ENCODE measurements at regions not wholly inside any gene's neighbourhood (a gene's known extent, or its start where the extent isn't known, plus 50 kb on each side); places are given as distances from the start of the nearest gene placed in this dataset.

GRCh38 chr17:72208832-72209231 lies 88.0 kb downstream of the SOX9 start:
- DNase-seq (ENCODE audit: low spot score) = no peak

GRCh38 chr17:72212041-72212440 lies 91.2 kb downstream of the SOX9 start:
- no peak for DNase-seq (ENCODE audit: low spot score)

- DNase-seq (ENCODE audit: low spot score) = no peak
These were observed 94.7 kb downstream of the SOX9 start for GRCh38 chr17:72215490-72215889.

- DNase-seq (ENCODE audit: low spot score) = no peak
These were observed 95.1 kb downstream of the SOX9 start for GRCh38 chr17:72215928-72216327.

- DNase-seq (ENCODE audit: low spot score) = no peak
These were observed 98.5 kb downstream of the SOX9 start for GRCh38 chr17:72219137-72219823.

DNA sequence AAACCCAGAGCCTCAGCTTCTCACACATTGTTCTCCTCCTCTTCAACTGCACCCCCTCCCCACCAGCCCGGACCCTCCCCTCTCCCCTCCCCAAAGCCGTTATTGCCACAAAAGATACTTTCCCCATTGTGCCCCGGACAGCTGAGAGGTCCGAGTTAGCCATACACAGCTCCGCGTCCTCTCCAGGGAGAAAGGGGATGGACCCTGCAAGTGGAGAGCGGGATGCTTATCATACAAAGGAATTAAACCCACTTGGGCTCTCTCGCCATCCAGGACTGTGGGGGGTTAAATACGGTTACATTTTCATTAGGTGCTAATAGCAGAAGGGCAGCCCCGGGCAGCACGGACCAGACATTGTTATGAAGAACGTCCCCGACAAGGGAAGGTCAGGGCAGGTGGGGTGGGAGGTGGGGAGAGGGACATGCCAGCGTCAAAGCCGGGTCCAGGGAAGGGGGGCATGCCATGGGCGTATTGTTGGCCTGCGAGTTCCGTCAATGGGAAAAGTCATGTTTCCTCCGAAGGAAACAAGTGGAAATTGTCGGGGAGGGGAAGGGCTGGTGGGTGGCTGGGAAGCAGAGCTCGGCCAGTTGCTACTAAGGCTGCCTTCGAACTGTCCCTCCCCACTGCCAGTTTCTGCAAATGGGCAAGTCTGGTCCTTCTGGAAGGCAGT lies 99.1 kb downstream of the SOX9 start:
- no peak for DNase-seq (ENCODE audit: low spot score)

DNA sequence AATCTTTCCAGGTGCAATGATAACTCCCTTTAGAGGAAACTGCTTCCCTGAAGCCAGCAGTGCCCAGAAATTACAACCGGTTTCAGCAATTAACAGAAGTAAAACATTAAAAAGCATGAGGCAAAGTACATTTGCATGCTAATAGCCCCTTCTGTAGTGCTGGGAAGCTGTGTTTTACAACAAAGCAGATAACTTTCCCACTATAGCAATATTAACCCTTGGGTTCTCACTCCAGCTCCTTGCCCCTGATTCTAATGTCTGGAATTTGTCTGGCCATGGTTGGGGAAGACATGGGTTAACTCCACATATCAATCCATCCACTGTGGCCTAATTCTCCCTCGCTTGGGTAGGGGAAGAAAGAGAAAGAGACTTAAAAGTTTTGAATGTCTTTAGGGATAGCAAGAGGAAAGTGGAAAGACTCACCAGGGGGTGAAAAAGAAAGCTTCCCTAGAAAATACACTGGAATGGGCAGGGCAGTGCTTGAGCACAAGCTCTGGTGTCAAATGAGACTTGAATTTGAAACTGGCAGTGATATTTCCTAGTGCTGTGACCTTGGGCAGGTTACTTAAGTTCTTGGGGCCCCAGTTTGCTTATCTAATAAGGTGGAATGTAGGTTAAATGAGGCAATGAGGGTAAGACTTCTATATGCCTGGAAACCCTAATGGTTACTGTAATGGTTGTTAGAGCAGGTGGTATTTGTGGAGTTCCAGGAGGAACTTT lies 102.0 kb downstream of the SOX9 start:
- no peak for DNase-seq (ENCODE audit: low spot score)

DNA sequence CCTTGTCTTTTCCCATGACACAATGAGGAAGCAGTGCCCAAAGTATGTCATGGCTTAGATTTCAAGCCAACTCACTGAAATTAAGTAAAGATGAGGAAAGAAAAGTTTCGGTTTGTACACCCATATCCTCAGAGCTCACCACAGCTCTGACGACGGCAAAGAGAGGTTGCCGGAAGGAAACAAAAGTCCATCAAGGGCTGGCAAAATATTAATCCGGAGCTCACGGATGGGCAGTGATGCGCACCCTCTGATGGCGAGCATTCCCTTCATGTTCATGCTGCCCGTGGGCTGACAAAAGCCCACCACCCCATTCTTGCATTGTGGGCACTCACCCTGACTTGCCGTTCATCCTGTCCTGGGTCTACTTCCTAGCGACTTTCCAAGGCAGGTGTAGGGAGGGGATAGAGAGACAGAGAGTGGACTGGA lies 103.1 kb downstream of the SOX9 start:
- DNase-seq (ENCODE audit: low spot score) = no peak

GRCh38 chr17:72226322-72226721 lies 105.5 kb downstream of the SOX9 start:
- DNase-seq (ENCODE audit: low spot score) = no peak

DNA sequence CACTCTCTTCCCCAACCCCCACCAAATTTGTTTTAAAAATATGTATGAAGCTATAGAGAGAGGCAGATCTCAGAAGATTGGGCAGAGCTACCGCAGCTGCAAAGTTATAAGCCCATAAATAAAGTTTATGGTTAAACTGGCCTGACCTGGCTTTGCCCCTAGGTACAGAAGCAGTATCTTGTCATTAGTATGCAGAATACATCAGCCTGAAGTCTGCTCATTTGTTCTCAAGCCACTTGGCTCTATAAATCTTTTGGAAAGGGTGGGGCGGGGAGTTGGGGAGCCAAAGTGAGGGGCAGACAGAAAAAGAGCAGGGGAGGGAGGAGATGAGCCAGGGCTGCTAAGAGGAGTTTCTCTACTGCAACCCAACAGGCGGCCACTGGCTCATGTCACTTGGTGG lies 113.2 kb downstream of the SOX9 start:
- DNase-seq (ENCODE audit: low spot score) = no peak

- DNase-seq (ENCODE audit: low spot score) = no peak
These were observed 114.2 kb downstream of the SOX9 start for GRCh38 chr17:72234985-72235384.

- DNase-seq (ENCODE audit: low spot score) = no peak
These were observed 116.3 kb downstream of the SOX9 start for GRCh38 chr17:72236980-72237633.

- DNase-seq (ENCODE audit: low spot score) = no peak
These were observed 117.4 kb downstream of the SOX9 start for GRCh38 chr17:72238157-72238673.

DNA sequence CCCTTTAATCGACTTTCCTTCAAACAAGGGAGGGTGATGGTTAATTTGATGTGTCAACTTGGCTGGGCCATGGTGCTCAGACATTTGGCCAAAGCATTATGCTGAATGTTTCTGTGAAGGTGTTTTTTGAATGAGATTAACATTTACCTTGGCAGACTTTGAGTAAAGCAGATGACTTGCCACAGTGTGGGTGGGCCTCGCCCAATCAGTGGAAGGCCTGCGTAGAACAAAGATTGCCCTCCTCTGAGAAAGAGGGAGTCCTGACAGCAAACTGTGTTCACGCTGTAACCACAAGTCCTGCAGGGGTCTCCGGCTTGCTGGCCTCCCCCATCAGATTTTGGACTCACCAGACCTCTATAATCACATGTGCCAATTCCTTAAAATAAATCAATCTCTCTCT lies 118.7 kb downstream of the SOX9 start:
- no peak for DNase-seq (ENCODE audit: low spot score)

- DNase-seq (ENCODE audit: low spot score) = no peak
These were observed 119.5 kb downstream of the SOX9 start for GRCh38 chr17:72240333-72240732.

- no peak for DNase-seq (ENCODE audit: low spot score)
These were observed 123.7 kb downstream of the SOX9 start for GRCh38 chr17:72244494-72244893.

DNA sequence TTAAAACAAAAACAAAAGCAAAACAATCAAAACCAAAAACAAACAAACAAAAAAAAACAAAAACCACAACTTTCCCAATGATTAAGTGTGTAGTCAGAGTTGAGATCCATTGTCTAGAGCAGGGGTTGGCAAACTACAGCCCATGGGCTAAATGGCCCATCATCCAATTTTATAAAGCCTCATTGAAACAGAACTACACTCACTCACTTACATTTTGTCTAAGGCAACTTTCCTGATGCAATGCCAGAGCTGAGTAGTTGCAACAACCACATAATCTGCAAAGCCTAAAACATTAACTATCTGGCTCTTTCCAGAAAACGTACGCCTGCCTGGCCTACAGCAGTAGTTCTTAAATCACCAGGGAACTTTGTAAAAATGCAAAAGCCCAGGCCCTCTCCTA lies 124.1 kb downstream of the SOX9 start:
- no peak for DNase-seq (ENCODE audit: low spot score)

GRCh38 chr17:72249441-72249840 lies 128.6 kb downstream of the SOX9 start:
- no peak for DNase-seq (ENCODE audit: low spot score)

DNA sequence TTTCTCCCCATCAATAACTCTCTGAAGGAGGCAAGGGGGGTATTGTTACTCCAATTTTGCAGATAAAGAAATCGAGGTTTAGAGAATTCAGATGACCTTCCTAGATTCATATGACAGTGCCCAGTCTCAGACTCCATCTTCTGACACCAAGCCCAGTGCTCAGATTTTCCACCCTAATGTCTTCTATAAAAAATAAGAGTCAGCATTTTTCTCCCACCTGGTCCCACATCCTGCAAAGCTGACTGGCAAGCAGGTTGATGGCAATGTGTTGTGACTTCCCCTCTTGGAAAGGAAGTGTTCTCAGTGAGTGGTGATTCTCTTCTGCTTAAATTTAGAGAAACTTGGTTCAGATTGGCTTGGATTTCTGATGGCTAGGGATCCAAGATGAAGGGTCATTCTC lies 129.4 kb downstream of the SOX9 start:
- DNase-seq (ENCODE audit: low spot score) = no peak

DNA sequence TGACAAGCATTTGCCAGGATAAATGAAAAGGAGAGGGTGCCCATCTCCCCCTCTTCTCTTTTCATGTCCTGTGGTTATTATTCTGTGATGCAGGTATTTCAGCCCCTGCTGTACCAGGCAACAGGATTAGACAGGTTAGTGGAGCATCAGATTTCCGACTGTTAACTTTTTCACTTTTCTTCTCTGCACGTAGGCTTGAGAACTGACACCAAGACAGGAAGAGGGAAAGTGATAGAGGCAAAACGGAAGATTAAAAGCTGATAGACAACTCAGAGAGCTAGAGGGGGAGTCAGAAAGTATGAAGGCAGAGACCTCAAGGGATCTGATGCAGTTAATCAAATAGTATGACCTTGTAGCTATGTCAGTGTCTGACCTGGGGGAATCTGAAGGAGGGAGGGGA lies 132.8 kb downstream of the SOX9 start:
- DNase-seq (ENCODE audit: low spot score) = no peak

- no peak for DNase-seq (ENCODE audit: low spot score)
These were observed 134.1 kb downstream of the SOX9 start for GRCh38 chr17:72254808-72255449.

DNA sequence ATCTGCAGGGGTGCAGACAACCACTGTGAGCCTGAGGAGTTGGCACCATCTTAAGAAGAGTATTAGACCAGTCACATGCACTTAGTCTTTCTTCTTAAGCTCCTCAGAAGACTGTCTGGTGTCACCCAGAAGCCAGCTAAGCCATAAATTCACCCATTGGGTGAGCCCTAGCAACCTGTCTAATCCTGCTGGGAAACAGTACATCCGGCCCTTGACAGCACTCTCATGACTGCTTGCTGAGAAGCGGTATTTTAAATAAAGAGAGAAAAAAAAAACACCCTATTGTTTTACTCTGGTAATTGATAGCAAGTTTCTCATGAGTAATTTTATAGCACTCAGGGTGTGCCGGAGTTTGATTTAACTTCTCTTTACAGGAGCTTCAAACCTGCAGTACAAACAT lies 134.7 kb downstream of the SOX9 start:
- DNase-seq (ENCODE audit: low spot score) = no peak

All from activated CD4-positive, alpha-beta T cell treated with anti-CD3 and anti-CD28 coated beads, Interleukin-2, Interleukin-4, amounts not matched to agents 100 ng/mL and 50 ng/mL, durations not matched to agents 16 hours and 8 hours (primary cell).